GM21390 (cell line): ENCODE measurements at regions not wholly inside any gene's neighbourhood (a gene's known extent, or its start where the extent isn't known, plus 50 kb on each side); places are given as distances from the start of the nearest gene placed in this dataset.

Experiments
- ATAC-seq: cut with Tn5 transposase; IDR thresholded peaks from one replicate; pipeline ENCODE4 v1.9.1; 2021; ENCODE audit not compliant: unreplicated experiment

GRCh38 chr11:116481126-116481675 lies 291.6 kb downstream of the BUD13 start:
- ATAC-seq, result no peak

- ATAC-seq, result no peak
These were observed 293.8 kb downstream of the BUD13 start for GRCh38 chr11:116478669-116479668.

- no peak for ATAC-seq
These were observed 294.6 kb downstream of the BUD13 start for GRCh38 chr11:116478205-116478604.

DNA sequence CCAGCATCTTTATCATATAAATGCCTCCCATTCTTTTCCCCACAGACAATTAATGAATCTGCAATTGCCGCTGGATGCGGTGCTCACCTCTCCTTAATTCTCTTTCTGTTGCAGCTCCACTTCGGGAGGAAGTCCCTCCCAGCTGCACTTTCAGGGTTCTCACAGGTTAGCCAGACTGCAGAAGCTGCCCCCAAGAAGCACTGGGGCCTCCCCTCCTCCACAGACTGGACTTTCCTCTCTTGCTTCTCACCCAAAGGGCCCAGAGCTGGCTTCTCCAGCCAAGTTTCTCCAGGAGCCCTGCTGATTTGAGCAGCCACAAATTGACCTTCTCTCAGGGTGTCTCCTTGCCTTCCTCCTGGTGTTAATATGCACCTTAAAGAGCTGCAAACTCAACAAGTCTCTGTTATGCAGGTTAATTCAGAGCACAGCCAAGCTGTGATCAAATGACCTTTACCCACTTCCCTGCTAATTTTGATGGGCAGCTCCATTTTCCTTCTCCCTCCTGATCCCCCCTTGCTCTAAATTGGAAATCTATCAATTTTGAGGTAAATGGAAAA lies 298.9 kb downstream of the BUD13 start:
- no peak for ATAC-seq

DNA sequence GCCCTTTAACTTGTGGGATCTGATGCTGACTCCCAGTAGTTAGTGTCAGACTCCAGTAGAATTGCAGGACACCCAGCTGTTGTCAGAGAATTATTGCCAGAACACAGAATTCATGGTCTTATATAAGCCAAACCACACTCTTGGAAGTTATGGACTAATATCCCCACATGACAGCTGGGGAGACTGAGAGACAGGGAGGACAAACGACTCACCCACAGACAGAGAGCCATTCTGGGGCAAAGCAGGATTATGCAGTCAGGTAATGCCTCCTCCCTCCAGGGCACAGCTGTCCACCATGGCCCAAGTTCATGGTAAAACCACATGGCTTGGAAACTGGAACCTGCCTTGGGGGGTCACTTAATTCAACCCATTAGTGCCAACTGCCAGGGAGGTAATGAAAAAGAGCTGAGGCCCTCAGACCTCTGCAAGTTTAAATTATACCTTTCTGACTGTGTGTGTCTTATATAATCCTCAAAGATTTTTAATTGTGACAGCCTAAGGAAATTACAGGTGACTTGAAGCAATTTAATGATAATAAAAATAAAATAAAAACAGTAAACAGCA lies 299.5 kb downstream of the BUD13 start:
- ATAC-seq, result no peak

DNA sequence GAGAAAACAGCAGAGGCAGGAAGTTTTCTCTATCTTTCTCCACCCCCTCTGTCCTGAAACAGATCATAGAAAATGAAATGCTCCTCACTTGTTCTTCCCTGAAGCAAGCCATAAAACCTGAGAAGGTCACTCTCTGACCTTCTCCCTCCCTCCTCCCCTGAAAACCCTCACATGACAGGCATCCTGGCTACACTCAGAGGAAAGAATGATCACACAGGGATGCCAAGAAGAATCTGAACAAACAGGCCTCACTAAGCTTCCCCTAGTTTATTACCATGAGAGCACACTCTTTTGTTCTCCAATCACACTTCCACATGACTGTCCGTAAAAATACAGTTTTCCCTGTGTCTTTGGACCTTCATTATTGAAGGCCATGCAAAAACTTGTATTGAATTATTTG lies 300.1 kb downstream of the BUD13 start:
- no peak for ATAC-seq

GRCh38 chr11:116471608-116472256 lies 301.1 kb downstream of the BUD13 start:
- ATAC-seq, result no peak

GRCh38 chr11:116468699-116469098 lies 304.1 kb downstream of the BUD13 start:
- no peak for ATAC-seq

DNA sequence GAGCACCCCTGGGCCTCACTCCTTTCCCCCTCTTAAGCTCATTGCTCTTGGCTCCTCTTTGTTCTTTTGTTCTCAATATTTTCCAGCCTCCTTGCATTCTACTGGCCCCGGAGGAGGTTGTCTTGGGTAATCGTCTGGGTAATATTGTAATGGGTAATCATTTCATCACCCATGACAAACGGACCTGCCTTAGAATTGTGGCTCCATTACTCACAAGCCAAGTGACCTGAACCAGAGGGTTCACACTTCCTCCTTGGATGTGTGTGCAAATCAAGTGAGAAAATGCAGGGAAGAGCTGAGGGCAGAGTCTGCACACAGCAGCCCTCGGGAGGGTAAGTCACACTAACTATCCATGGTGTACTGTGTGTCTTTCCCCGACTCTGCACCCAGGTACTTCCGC lies 305.0 kb downstream of the BUD13 start:
- no peak for ATAC-seq

GRCh38 chr11:116466801-116467200 lies 306.0 kb downstream of the BUD13 start:
- ATAC-seq, result no peak

DNA sequence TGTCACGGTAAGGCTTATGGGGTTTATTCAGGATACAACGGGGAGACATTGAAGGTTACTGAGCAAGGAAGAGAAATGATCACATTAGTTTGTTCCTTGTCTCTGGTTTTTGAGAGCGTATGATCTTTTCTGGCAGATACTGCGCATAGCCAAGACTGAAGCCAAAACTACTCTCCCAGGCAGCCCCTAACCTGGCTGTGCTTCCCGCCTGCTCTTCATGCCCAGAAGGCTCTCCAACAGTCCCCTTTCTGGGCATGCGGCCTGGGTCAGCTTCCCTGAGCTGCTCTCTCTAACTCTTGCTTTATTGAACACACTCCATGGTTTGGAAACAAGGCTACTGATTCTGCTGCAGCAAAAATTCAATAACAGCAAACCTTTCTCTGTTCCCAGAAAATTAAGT lies 306.6 kb downstream of the BUD13 start:
- ATAC-seq, result no peak

- ATAC-seq, result no peak
These were observed 307.7 kb downstream of the BUD13 start for GRCh38 chr11:116465056-116465455.

- no peak for ATAC-seq
These were observed 311.0 kb downstream of the BUD13 start for GRCh38 chr11:116461789-116462188.

DNA sequence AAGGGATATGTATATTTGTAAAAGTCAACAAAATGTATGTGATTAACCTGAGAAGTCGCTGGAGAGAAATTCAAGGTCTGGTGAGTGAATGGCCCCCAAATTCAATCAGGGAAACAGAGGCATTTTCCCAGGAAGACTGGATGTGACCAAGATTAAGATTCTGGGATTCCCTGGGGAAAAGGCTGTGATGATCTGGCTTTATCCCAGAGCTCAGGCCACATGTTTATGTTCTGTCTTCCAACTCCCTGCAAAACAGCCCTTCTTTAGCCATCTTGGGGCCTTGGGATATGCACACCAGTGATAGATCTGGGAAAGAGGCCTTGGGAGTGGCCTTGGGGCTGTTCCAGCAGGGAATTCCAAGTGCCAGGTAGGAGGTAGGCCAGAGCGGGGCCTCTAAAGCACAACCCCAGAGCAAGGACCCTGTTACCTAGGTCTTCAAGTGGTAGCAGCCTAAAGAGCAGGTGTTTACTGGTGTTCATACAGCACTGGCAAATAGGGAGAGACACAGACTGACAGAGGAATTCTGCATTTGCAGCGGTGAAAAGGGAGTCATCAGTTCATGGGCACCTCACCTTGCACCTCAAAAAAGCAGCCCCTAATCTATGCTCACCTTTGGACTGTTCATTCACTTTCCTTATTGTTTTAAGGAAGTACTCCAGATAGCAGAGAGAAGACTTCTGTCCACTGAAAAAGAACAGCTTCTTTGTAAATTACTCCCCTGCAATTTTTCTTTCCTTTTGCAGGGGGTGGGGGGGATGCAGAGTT lies 312.4 kb downstream of the BUD13 start:
- no peak for ATAC-seq

DNA sequence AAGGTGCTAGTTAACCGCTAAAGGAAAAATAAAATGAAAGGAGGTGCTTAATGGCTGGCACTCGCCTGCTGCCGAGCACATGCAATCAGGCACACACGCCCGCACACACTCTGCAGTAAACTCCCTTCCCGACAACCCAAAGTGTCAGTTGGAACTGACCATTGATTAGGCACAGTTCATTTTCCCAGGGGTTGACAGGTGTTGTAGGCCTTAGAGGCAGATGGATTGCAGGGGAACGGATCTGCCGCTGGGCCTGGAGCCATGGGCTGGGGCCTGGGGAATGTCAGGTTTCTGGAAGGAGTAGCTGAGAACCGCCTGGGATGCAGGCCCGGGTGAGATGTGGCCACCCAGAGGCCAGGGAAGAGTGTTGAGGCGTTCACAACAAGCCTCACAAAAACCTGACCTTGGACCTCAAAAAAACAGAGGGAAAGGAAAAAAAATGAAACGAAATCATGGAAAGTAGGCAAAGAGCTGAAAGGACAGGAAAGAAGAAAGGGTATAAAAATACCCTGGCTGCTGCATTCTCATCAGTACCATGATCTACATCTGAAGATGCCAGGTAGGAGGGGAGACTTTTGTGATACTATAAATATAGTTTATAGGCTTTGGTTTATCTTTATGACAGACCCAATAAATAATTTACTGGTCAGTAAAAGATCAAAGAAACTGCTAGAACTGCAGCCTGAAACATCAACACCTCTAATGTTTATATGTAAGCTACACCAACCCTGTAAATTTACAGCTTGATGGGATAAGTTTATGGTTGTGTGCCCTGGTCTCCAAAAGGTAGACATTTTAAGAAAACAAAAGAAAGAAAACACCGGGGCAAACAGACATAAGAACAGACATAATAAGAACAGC lies 313.4 kb downstream of the BUD13 start:
- no peak for ATAC-seq

DNA sequence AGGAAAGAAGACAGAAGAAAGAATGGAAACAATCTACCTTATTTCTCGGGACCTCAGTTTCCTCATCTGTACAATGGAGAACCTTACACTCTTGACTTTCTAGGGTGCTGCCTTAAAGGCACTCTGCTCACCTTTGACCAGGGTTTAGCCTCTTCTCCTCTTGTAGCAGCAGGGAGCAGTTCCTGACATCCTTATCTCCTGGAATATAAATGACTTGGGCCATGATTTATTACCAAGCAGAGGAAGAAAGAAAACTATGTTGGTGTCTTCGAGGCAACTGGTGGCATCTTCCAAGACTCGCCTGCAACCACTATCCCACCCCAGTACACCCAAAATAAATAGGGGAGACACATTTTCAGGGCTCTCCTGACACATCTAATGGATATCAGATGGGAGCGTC lies 314.2 kb downstream of the BUD13 start:
- no peak for ATAC-seq

DNA sequence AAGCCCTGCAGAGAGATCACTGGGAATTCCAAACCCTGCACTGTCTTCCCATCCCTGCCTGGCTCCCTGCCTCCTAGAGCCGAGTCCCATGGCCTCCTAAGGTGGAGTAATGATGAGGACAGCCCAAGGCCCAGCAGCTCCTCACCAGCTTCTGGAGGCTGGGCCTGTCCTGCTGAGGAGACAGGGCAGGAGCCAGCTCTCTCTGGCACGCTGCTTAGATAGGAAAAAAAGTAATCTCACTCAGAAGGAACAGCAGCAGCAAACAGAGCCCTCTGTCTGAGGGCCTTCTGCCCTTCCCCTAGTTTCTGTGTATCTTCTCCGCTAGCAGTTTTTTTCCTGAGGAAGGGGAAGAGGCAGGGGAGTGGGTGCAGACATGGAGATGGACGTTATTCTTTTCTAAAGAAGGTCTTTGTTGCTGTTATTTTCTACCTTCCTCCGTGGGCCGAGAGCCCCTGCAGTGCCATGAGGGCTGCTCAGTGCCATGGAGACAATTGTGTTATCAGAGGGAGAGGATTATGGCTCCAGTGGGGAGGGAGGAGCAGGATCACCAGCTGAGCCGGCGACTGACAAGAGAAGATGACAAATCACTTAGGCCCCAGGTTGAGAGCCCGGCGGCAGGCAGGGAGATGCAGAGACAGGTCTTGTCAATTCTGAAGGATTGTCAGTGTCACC lies 315.3 kb downstream of the BUD13 start:
- ATAC-seq, result no peak

DNA sequence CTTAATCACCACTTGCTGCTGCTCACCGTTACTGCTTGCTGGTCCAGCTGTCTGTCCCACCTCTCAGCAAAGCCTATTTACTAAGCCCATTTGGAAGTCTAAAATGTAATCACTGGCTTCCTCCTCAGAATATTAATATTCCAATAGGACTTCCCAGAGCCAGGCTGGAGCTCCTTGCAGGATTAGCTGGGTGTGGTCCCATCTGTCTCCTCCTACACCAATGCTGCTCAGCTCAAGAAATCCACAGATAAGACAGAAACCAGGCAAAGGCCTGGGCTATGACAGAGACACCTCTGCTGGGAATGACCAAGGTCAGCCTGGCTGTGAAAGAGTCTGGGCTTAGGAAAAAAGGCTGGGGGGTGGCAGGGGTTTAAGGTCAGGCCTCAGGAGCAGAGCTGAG lies 317.8 kb downstream of the BUD13 start:
- ATAC-seq, result no peak

- no peak for ATAC-seq
These were observed 318.7 kb downstream of the BUD13 start for GRCh38 chr11:116454020-116454645.
